ENCODE measurements at regions not wholly inside any gene's neighbourhood (a gene's known extent, or its start where the extent isn't known, plus 50 kb on each side); places are given as distances from the start of the nearest gene placed in this dataset.

DNA sequence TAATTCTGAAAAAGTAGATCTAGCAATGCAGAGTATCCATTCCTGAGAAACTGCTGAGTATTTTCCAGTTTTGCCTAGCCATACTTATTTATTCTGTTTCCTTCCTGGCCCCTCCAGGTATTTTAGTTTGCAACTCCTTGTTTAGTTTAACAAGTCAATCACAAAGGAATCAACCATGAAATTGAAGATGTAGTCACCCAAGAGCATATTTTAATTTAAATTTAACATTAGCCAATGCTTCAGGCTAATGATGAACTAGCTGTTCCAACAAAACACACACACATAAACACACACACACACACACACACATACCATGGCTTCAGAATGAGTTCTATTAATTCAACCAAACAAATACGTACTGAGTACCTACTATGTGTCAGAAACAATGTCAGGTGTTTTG, 332.8 kb upstream of the ERCC4 start:
- no peak overlapping the region for H3K27ac ChIP-seq
- H3K9me3 ChIP-seq = no peaks in the 10 kb centered on the region
- DNase-seq = no peak
- H3K27me3 ChIP-seq = no peaks in the 10 kb centered on the region
- no peaks in the 10 kb centered on the region for H3K4me1 ChIP-seq (ENCODE audit: insufficient read depth)
- 63 to 82% (median 77%) methylated on average over 1 of the region's 1 CpG for WGBS, 3 donors
- intact Hi-C loops (cut with DNase I) = no loop called here
- H3K36me3 ChIP-seq = no peaks in the 10 kb centered on the region
- no peak overlapping the region for H3K4me3 ChIP-seq
- TF ChIP-seq EP300 (IDR thresholded peaks at IDR 0.05) = no peak
- TF ChIP-seq, protein P1, sequence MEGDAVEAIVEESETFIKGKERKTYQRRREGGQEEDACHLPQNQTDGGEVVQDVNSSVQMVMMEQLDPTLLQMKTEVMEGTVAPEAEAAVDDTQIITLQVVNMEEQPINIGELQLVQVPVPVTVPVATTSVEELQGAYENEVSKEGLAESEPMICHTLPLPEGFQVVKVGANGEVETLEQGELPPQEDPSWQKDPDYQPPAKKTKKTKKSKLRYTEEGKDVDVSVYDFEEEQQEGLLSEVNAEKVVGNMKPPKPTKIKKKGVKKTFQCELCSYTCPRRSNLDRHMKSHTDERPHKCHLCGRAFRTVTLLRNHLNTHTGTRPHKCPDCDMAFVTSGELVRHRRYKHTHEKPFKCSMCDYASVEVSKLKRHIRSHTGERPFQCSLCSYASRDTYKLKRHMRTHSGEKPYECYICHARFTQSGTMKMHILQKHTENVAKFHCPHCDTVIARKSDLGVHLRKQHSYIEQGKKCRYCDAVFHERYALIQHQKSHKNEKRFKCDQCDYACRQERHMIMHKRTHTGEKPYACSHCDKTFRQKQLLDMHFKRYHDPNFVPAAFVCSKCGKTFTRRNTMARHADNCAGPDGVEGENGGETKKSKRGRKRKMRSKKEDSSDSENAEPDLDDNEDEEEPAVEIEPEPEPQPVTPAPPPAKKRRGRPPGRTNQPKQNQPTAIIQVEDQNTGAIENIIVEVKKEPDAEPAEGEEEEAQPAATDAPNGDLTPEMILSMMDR (IDR thresholded peaks at IDR 0.05) = no peak
- no peak for TF ChIP-seq POLR2A (IDR thresholded peaks at IDR 0.05)

DNA sequence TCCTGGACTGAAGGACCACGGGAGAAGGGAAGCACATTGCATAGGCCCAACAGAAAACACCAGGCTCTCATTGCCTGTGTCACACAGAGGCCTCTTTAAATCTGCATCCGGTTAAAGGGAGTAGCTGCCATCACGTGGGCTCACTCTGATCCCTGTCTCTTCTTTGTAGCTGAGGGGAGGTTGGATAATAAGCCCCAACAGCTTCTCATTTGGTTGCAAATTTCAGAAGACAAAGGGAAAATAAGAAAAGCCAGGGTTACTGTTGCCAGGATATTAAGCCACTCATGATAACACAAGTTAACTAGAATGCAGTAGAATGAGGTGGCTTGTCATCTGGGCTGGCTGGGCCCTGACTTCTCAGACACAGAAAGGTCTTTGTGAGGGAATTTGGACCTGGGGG, 325.1 kb upstream of the ERCC4 start:
- no peaks in the 10 kb centered on the region for H3K4me1 ChIP-seq (ENCODE audit: insufficient read depth)
- H3K27me3 ChIP-seq = no peaks in the 10 kb centered on the region
- intact Hi-C loops (cut with DNase I) = no loop called here
- H3K4me3 ChIP-seq = no peak overlapping the region
- no peaks in the 10 kb centered on the region for H3K9me3 ChIP-seq
- no peaks in the 10 kb centered on the region for H3K36me3 ChIP-seq
- DNase-seq = no peak
- no peak overlapping the region for H3K27ac ChIP-seq
- TF ChIP-seq, protein P1 (IDR thresholded peaks at IDR 0.05) = no peak
- WGBS, 3 donors = 15 to 26% (median 17%) methylated on average over 3 of the region's 3 CpGs

DNA sequence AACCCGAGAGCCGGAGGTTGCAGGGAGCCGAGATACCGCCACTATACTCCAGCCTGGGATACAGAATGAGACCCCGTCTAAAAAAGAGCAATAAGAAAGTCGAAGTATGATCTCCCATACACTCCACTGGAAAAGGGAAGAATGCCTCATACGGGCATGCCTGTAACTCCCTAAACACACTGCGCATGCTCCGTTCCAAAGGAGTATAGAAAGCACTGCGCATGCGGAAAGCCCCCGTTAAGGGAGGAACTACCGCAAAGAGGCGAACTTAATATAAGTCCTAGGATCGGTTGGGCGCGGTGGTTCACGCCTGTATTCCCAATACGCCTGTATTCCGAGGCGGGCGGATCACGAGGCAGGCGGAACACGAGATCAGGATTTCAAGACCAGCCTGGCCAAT, 313.1 kb upstream of the ERCC4 start:
- Histone ChIP-seq H3K4me3 (no peak overlapping the region), H3K27ac (no peak overlapping the region), H3K9me3 (no peaks in the 10 kb centered on the region), H3K4me1 (ENCODE audit: insufficient read depth) (no peaks in the 10 kb centered on the region), H3K36me3 (no peaks in the 10 kb centered on the region), H3K27me3 (no peaks in the 10 kb centered on the region)
- intact Hi-C loops (cut with DNase I) = loop anchor here in 1 of 4 donors (2.0 kb wide), 1 partner anchor 46 kb away; no protein-coding TSS in a partner anchor
- TF ChIP-seq EP300 (IDR thresholded peaks at IDR 0.05) (no peak), POLR2A (IDR thresholded peaks at IDR 0.05) (no peak)
- TF ChIP-seq, protein P1 (IDR thresholded peaks at IDR 0.05) = no peak
- no peak for DNase-seq
- 87 to 94% (median 91%) methylated on average over 25 of the region's 25 CpGs for WGBS, 3 donors

DNA sequence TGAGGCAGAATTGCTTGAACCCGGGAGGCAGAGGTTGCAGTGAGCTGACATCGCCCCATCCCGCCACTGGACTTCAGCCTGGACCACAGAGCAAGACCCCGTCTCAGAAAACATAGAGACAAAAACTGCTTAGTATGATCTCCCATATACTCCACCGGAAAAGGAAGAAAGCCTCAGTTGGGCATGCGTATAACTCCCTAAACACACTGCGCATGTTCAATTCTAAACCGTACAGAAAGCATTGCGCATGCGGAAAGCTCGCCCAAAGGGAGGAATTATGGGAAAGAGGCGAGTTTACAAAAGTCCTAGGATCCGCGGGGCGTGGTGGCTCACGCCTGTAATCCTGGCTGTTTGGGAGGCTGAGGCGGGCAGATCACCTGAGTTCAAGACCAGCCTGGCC, 312.7 kb upstream of the ERCC4 start:
- H3K4me3 ChIP-seq = no peak overlapping the region
- TF ChIP-seq POLR2A (IDR thresholded peaks at IDR 0.05) = no peak
- TF ChIP-seq, protein P1 (IDR thresholded peaks at IDR 0.05) = no peak
- TF ChIP-seq EP300 (IDR thresholded peaks at IDR 0.05) = no peak
- DNase-seq = no peak
- intact Hi-C loops (cut with DNase I) = loop anchor here in 1 of 4 donors (2.0 kb wide), 1 partner anchor 46 kb away; no protein-coding TSS in a partner anchor
- H3K36me3 ChIP-seq = no peaks in the 10 kb centered on the region
- no peak overlapping the region for H3K27ac ChIP-seq
- H3K4me1 ChIP-seq (ENCODE audit: insufficient read depth) = no peaks in the 10 kb centered on the region
- no peaks in the 10 kb centered on the region for H3K27me3 ChIP-seq
- 89 to 91% (median 89%) methylated on average over 17 of the region's 17 CpGs for WGBS, 3 donors
- H3K9me3 ChIP-seq = no peaks in the 10 kb centered on the region

DNA sequence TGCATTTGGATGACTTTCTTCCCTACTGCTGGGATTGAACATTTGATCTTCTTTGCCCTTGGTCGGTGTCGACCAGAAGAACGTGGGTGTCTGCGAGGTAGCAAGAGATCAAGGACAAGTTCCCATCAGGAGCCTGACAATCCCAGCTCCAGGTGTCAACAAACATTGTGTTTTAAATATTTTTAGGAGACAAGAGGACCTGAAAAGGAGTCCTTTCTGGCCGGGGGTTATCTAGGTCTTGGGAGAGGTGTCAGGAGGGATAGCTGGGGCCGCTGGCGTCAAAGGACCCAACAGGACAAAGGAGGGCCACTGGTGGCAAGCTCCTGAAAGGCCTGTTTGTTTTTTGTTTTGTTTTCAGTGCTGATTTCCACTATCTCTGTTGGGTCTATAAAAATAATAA, 308.4 kb upstream of the ERCC4 start:
- 35 to 44% (median 40%) methylated on average over 7 of the region's 7 CpGs for WGBS, 3 donors
- TF ChIP-seq, protein P1 (IDR thresholded peaks at IDR 0.05) = no peak
- TF ChIP-seq POLR2A (IDR thresholded peaks at IDR 0.05) (no peak), EP300 (IDR thresholded peaks at IDR 0.05) (no peak)
- no peak overlapping the region for H3K27ac ChIP-seq
- intact Hi-C loops (cut with DNase I) = no loop called here
- no peak overlapping the region for H3K4me3 ChIP-seq
- no peaks in the 10 kb centered on the region for H3K36me3 ChIP-seq
- H3K9me3 ChIP-seq = no peaks in the 10 kb centered on the region
- DNase-seq = no peak
- no peaks in the 10 kb centered on the region for H3K27me3 ChIP-seq
- no peaks in the 10 kb centered on the region for H3K4me1 ChIP-seq (ENCODE audit: insufficient read depth)
